ENCODE measurements at regions not wholly inside any gene's neighbourhood (a gene's known extent, or its start where the extent isn't known, plus 50 kb on each side); places are given as distances from the start of the nearest gene placed in this dataset.

DNA sequence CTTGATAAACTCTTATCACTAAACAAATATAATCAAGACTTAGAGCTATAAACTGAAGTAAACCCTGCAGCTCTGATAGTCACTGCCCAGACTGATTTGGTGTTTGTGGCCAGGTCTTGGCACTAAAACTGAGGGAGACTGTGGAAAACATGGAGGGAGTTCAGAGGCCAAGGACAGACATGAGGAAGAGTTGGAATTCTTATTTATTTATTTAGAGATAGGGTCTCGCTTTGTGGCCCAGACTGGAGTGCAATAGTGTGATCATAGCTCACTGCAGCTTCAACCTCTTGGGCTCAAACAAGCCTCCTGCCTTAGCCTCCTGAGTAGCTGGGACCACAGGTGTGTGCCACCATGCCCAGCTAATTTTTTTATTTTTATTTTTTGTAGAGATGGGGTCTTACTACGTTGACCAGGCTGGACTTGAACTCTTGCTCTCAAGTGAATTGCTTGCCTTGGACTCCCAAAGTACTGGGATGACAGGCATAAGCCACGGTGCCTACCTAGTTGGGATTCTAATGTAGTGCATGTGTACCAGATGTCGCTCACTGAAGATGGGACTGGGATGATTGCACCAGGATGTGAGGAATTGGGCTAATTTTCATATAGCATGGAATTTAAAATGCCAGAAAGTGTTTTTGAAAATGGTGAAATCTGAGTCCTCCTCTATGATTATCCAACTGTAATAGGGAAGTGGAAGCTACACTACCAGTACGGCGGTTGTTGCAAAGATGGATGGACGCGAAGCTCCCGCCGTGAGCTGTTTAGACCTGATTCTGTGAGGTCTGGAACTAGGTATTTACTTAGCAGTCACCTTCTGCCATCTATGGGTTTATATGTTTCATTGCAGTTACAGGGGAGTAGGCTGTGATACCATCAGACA is 52.7 kb upstream of the CTLA4 start (continued):
- TF ChIP-seq ZFP1 (CRISPR knock-in tag; IDR thresholded peaks at IDR 0.05) (0 out of 2 replicates have a peak, but pooled peaks have one; percentile 23), ZFP36L2 (CRISPR knock-in tag; IDR thresholded peaks at IDR 0.05) (no peak), CENPT (CRISPR knock-in tag; IDR thresholded peaks at IDR 0.05; ENCODE audit: low read depth) (no peak), ZNF143 (CRISPR knock-in tag; IDR thresholded peaks at IDR 0.05) (no peak), ZFP36L1 (CRISPR knock-in tag; IDR thresholded peaks at IDR 0.05) (no peak), U2AF2 (IDR thresholded peaks at IDR 0.05; ENCODE audit: low read depth, low read length) (no peak), GABPA (IDR thresholded peaks at IDR 0.05; ENCODE audit: low read depth, low read length) (no peak), GABPA (CRISPR knock-in tag; IDR thresholded peaks at IDR 0.05; ENCODE audit: low read depth) (no peak), CCDC6 (CRISPR knock-in tag; IDR thresholded peaks at IDR 0.05) (no peak), CBX5 (CRISPR knock-in tag; IDR thresholded peaks at IDR 0.05; ENCODE audit: borderline replicate concordance) (no peak), HMGA1 (CRISPR knock-in tag; conservative IDR thresholded peaks at IDR 0.05) (no peak), ZNF781 (CRISPR knock-in tag; IDR thresholded peaks at IDR 0.05; ENCODE audit: borderline replicate concordance, not compliant biosample characterization) (peak; percentile 29), ZFP90 (CRISPR knock-in tag; IDR thresholded peaks at IDR 0.05; ENCODE audit: borderline replicate concordance) (no peak), SKI (IDR thresholded peaks at IDR 0.05; ENCODE audit: partially characterized antibody) (no peak), ZFP37 (CRISPR knock-in tag; IDR thresholded peaks at IDR 0.05; ENCODE audit: borderline replicate concordance) (no peak), SRSF9 (IDR thresholded peaks at IDR 0.05; ENCODE audit: borderline replicate concordance, insufficient read depth, low read depth, low read length, poor library complexity, severe bottlenecking) (no peak), KLF15 (CRISPR knock-in tag; IDR thresholded peaks at IDR 0.05; ENCODE audit: borderline replicate concordance) (no peak), SMAD9 (CRISPR knock-in tag; IDR thresholded peaks at IDR 0.05) (0 out of 2 replicates have a peak, but pooled peaks have one; percentile 41), SRY (CRISPR knock-in tag; IDR thresholded peaks at IDR 0.05) (no peak), ZNF775 (CRISPR knock-in tag; IDR thresholded peaks at IDR 0.05; ENCODE audit: borderline replicate concordance) (no peak)
- TF ChIP-seq, protein P1, sequence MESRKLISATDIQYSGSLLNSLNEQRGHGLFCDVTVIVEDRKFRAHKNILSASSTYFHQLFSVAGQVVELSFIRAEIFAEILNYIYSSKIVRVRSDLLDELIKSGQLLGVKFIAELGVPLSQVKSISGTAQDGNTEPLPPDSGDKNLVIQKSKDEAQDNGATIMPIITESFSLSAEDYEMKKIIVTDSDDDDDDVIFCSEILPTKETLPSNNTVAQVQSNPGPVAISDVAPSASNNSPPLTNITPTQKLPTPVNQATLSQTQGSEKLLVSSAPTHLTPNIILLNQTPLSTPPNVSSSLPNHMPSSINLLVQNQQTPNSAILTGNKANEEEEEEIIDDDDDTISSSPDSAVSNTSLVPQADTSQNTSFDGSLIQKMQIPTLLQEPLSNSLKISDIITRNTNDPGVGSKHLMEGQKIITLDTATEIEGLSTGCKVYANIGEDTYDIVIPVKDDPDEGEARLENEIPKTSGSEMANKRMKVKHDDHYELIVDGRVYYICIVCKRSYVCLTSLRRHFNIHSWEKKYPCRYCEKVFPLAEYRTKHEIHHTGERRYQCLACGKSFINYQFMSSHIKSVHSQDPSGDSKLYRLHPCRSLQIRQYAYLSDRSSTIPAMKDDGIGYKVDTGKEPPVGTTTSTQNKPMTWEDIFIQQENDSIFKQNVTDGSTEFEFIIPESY (CRISPR knock-in tag; IDR thresholded peaks at IDR 0.05): no peak
- TF ChIP-seq, protein P2, sequence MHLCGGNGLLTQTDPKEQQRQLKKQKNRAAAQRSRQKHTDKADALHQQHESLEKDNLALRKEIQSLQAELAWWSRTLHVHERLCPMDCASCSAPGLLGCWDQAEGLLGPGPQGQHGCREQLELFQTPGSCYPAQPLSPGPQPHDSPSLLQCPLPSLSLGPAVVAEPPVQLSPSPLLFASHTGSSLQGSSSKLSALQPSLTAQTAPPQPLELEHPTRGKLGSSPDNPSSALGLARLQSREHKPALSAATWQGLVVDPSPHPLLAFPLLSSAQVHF (CRISPR knock-in tag; IDR thresholded peaks at IDR 0.05): no peak
- TF ChIP-seq, protein P3, sequence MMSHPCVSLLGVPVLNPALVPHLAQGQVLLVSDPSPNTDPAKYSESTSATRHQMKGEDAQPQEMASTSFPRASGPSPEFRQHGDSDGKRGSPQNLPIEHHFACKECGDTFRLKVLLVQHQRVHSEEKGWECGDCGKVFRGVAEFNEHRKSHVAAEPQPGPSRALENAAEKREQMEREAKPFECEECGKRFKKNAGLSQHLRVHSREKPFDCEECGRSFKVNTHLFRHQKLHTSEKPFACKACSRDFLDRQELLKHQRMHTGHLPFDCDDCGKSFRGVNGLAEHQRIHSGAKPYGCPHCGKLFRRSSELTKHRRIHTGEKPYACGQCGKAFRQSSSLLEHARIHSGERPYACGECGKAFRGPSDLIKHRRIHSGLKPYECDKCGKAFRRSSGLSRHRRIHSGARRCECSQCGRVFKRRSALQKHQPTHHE (CRISPR knock-in tag; IDR thresholded peaks at IDR 0.05; ENCODE audit: borderline replicate concordance): 0 out of 2 replicates have a peak, but pooled peaks have one; percentile 35
- TF ChIP-seq, protein P4, sequence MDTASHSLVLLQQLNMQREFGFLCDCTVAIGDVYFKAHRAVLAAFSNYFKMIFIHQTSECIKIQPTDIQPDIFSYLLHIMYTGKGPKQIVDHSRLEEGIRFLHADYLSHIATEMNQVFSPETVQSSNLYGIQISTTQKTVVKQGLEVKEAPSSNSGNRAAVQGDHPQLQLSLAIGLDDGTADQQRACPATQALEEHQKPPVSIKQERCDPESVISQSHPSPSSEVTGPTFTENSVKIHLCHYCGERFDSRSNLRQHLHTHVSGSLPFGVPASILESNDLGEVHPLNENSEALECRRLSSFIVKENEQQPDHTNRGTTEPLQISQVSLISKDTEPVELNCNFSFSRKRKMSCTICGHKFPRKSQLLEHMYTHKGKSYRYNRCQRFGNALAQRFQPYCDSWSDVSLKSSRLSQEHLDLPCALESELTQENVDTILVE (CRISPR knock-in tag; IDR thresholded peaks at IDR 0.05): no peak
- TF ChIP-seq, protein P5, sequence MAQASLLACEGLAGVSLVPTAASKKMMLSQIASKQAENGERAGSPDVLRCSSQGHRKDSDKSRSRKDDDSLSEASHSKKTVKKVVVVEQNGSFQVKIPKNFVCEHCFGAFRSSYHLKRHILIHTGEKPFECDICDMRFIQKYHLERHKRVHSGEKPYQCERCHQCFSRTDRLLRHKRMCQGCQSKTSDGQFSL (CRISPR knock-in tag; IDR thresholded peaks at IDR 0.05): no peak

All from HepG2 (cell line).